Endothelial cell of umbilical vein (primary cell): ENCODE measurements at regions not wholly inside any gene's neighbourhood (a gene's known extent, or its start where the extent isn't known, plus 50 kb on each side); places are given as distances from the start of the nearest gene placed in this dataset.

Source experiments
- BruUV-seq: library from RNA; stranded (reverse); fragments of 400-500 nt; replicated peaks from 2 replicates; lab custom pipeline; 2021; lab: Mats Ljungman, UMichigan
- CTCF ChIA-PET: fragments of 300-600, 350-600 bp; sonication (Branson Sonifier 250); formaldehyde crosslinking; loops from one replicate; lab custom pipeline; 2021; ENCODE audit warnings: antibody characterized with exemption, inconsistent platforms; lab: Charles Lee
- POLR2A ChIA-PET: fragments of 300-600, 350-600 bp; sonication (Branson Sonifier 250); formaldehyde crosslinking; loops from one replicate; lab custom pipeline; 2021; ENCODE audit warnings: antibody characterized with exemption, inconsistent platforms; lab: Charles Lee
- DNase-seq: peaks from one replicate; pipeline ENCODE4 v3.0.0-alpha.2; 2011; ENCODE audit warnings: low read depth, low spot score
- FAIRE-seq: peaks from 2 replicates; lab custom pipeline; 2011; peaks lifted over from hg19 to GRCh38; lab: Jason Lieb, UNC
- H2AFZ ChIP-seq: 2 replicates; pipeline ENCODE4 v1.6.0; 2012; ENCODE audit warnings: low read depth, low read length, control low read depth, inconsistent platforms
- H3K27ac ChIP-seq: 2 replicates; pipeline ENCODE4 v1.5.1; 2011; ENCODE audit warnings: low read depth, mild to moderate bottlenecking, control low read depth, low read length, moderate library complexity; ENCODE audit not compliant: insufficient read depth
- H3K27me3 ChIP-seq, 2 experiments: 2 replicates each; pipeline versions ENCODE4 v1.6.0 to v1.6.1; 2011; ENCODE audit warnings: low read length in 2 of 2, mixed read lengths in 1 of 2; ENCODE audit not compliant: control insufficient read depth in 2 of 2, insufficient read depth in 2 of 2
- H3K36me3 ChIP-seq, 2 experiments: 2 replicates in 1 of 2; 3 replicates in 1 of 2; pipeline ENCODE4 v1.5.1; 2011; ENCODE audit warnings: low read length in 2 of 2, mild to moderate bottlenecking in 1 of 2, moderate library complexity in 1 of 2; ENCODE audit not compliant: control insufficient read depth in 2 of 2, insufficient read depth in 2 of 2; ENCODE audit errors: extremely low read depth in 1 of 2
- H3K4me1 ChIP-seq: 3 replicates; pipeline ENCODE4 v1.5.1; 2011; ENCODE audit warnings: mild to moderate bottlenecking, low read length; ENCODE audit not compliant: control insufficient read depth, insufficient read depth; ENCODE audit errors: extremely low read depth
- H3K4me2 ChIP-seq: 2 replicates; pipeline ENCODE4 v1.6.1; 2011; ENCODE audit warnings: low read length, control low read depth, mixed read lengths; ENCODE audit not compliant: insufficient read depth
- H3K4me3 ChIP-seq, 3 experiments: fragments of 200-600 bp in 1 of 3; sonication (generic), shearing (Covaris generic) in 1 of 3; replicated peaks in 1 of 3; 2 replicates each; pipeline ENCODE4 v1.5.1; 2011 to 2016; ENCODE audit warnings: control low read depth in 3 of 3, low read length in 3 of 3, mild to moderate bottlenecking in 2 of 3, inconsistent platforms in 1 of 3, low read depth in 1 of 3, moderate library complexity in 1 of 3; ENCODE audit not compliant: insufficient read depth in 1 of 3
- H3K79me2 ChIP-seq: 2 replicates; pipeline ENCODE4 v1.6.0; 2012; ENCODE audit warnings: low read length, inconsistent platforms; ENCODE audit not compliant: control insufficient read depth, insufficient read depth
- H3K9ac ChIP-seq: replicated peaks from 2 replicates; pipeline ENCODE3; 2011; ENCODE audit warnings: low read length, control low read depth; ENCODE audit not compliant: insufficient read depth; ENCODE audit errors: extremely low read depth
- H3K9me1 ChIP-seq: replicated peaks from 3 replicates; pipeline ENCODE4 v1.6.0; 2011; ENCODE audit warnings: mild to moderate bottlenecking, low read length; ENCODE audit not compliant: control insufficient read depth, insufficient read depth; ENCODE audit errors: extremely low read depth
- H3K9me3 ChIP-seq: replicated peaks from 2 replicates; pipeline ENCODE4 v1.5.1; 2012; ENCODE audit warnings: low read length, inconsistent platforms; ENCODE audit not compliant: control insufficient read depth, insufficient read depth
- H4K20me1 ChIP-seq: replicated peaks from 2 replicates; pipeline ENCODE3; 2011; ENCODE audit warnings: mild to moderate bottlenecking, low read length; ENCODE audit not compliant: control insufficient read depth, insufficient read depth; ENCODE audit errors: extremely low read depth
- CTCF ChIP-seq, 2 donors: IDR thresholded peaks; 1 replicate in 1 of 2; 2 replicates in 1 of 2; pipeline ENCODE4 v1.5.1; 2011; ENCODE audit warnings: low read length in 2 of 2, mild to moderate bottlenecking in 2 of 2, moderate library complexity in 2 of 2, control low read depth in 1 of 2, inconsistent platforms in 1 of 2, low read depth in 1 of 2; ENCODE audit not compliant: insufficient read depth in 1 of 2; ENCODE audit errors: extremely low read depth in 1 of 2
- EZH2 ChIP-seq: IDR thresholded peaks from 2 replicates; pipeline ENCODE4 v1.6.1; 2012; ENCODE audit warnings: borderline replicate concordance, low read depth, mild to moderate bottlenecking, moderate library complexity, low read length, inconsistent platforms; ENCODE audit not compliant: severe bottlenecking
- FOS ChIP-seq: IDR thresholded peaks from 2 replicates; pipeline ENCODE4 v1.6.1; 2011; ENCODE audit warnings: mild to moderate bottlenecking, low read length, moderate library complexity, borderline replicate concordance; ENCODE audit not compliant: insufficient read depth
- GATA2 ChIP-seq: IDR thresholded peaks from 2 replicates; pipeline ENCODE4 v1.7.0; 2011; ENCODE audit warnings: low read depth, mild to moderate bottlenecking, moderate library complexity, mixed read lengths, low read length; ENCODE audit not compliant: insufficient read length, insufficient read depth
- JUN ChIP-seq: IDR thresholded peaks from 2 replicates; pipeline ENCODE4 v1.6.1; 2011; ENCODE audit warnings: borderline replicate concordance, low read depth; ENCODE audit not compliant: insufficient read length, insufficient read depth
- MAX ChIP-seq: IDR thresholded peaks from 2 replicates; pipeline ENCODE4 v1.6.1; 2011; ENCODE audit not compliant: insufficient read depth, insufficient read length
- MYC ChIP-seq: IDR thresholded peaks from one replicate; pipeline ENCODE4 v1.6.1; 2011; ENCODE audit warnings: mild to moderate bottlenecking, low read depth, low read length
- POLR2A ChIP-seq: IDR thresholded peaks from 2 replicates; pipeline ENCODE4 v1.6.1; 2012; ENCODE audit warnings: low read depth, mild to moderate bottlenecking, control low read depth, low read length
- POLR2AphosphoS5 ChIP-seq: IDR thresholded peaks from 2 replicates; pipeline ENCODE4 v1.6.1; 2012; ENCODE audit warnings: low read depth, mild to moderate bottlenecking, control low read depth, low read length, moderate library complexity; ENCODE audit not compliant: insufficient read depth
- dilution Hi-C: fragments of 300-500 bp; cut with MboI; formaldehyde crosslinking; loops from one replicate; pipeline ENCODE4 v1.15.0; 2019; ENCODE audit warnings: low sequenced_read_pairs; ENCODE audit not compliant: extremely low pct_ligation_motif_present
- intact Hi-C: fragments of 100-400 bp; cut with micrococcal nuclease; formaldehyde crosslinking; loops from one replicate; pipeline ENCODE4 v1.10.0; 2022

GRCh38 chr2:59789523-59789922, 763.9 kb downstream of the BCL11A start:
- H3K9me1 ChIP-seq = no peaks in the 10 kb centered on the region
- H3K36me3 ChIP-seq = no peaks in the 10 kb centered on the region
- no TSS peak for BruUV-seq
- H4K20me1 ChIP-seq = no peaks in the 10 kb centered on the region
- intact Hi-C loops = no loop called here
- H3K27me3 ChIP-seq = no peaks in the 10 kb centered on the region
- FAIRE-seq (no peak), DNase-seq (no peak)
- H3K4me1 ChIP-seq = no peaks in the 10 kb centered on the region
- H3K79me2 ChIP-seq = no peaks in the 10 kb centered on the region
- no peak overlapping the region for H2AFZ ChIP-seq
- ChIA-PET POLR2A (no interaction called here), CTCF (no interaction called here)
- H3K4me2 ChIP-seq = no peak overlapping the region
- dilution Hi-C loops = no loop called here
- H3K9ac ChIP-seq = no peak overlapping the region
- no peak overlapping the region for H3K4me3 ChIP-seq
- H3K9me3 ChIP-seq = peaks cover 2% of the 10 kb centered on the region
- no peak overlapping the region for H3K27ac ChIP-seq
- TF ChIP-seq MYC (no peak), JUN (no peak), CTCF (IDR thresholded peaks at IDR 0.05; ENCODE audit: extremely low read depth in 1 of 2, insufficient read depth in 1 of 2, low read depth in 1 of 2, low read length in 2 of 2) (no peak), EZH2 (no peak), POLR2A (no peak), GATA2 (no peak), FOS (no peak), POLR2AphosphoS5 (no peak), MAX (no peak)
